Gastroesophageal sphincter (tissue), 4 donors: ENCODE measurements at regions not wholly inside any gene's neighbourhood (a gene's known extent, or its start where the extent isn't known, plus 50 kb on each side); places are given as distances from the start of the nearest gene placed in this dataset.

Experiments
- ATAC-seq: fragments of 150-250 bp; one replicate; pipeline ENCODE4 v1.9.1; 2016; ENCODE audit warnings: mild to moderate bottlenecking, moderate library complexity
- H3K27ac ChIP-seq, 4 donors: fragments of 200-600 bp; sonication (generic) in 3 of 4; 1 replicate in 3 of 4; 2 replicates in 1 of 4; pipeline ENCODE4 v1.5.1; 2016 to 2019
- H3K27me3 ChIP-seq: fragments of 200-600 bp; sonication (generic); one replicate; pipeline ENCODE4 v1.5.1; 2019
- H3K36me3 ChIP-seq, 2 donors: fragments of 200-600 bp; sonication (generic); one replicate each; pipeline ENCODE4 v1.5.1; 2019; ENCODE audit warnings: control low read depth in 1 of 2
- H3K4me1 ChIP-seq, 3 donors: fragments of 200-600 bp; sonication (generic); 1 replicate in 2 of 3; 2 replicates in 1 of 3; pipeline ENCODE4 v1.5.1; 2016 to 2019; ENCODE audit warnings: control low read depth in 2 of 3
- H3K4me3 ChIP-seq, 2 donors: fragments of 200-600 bp; sonication (generic); one replicate each; pipeline ENCODE4 v1.5.1; 2019; ENCODE audit warnings: mild to moderate bottlenecking in 1 of 2, moderate library complexity in 1 of 2
- H3K9me3 ChIP-seq, 3 donors: fragments of 200-600 bp; sonication (generic); one replicate each; pipeline ENCODE4 v1.5.1; 2017 to 2019; ENCODE audit warnings: control low read depth in 2 of 3
- EP300 ChIP-seq: sonication (generic); formaldehyde crosslinking; IDR thresholded peaks from one replicate; pipeline ENCODE4 v1.6.1; 2017; ENCODE audit warnings: antibody characterized with exemption, mild to moderate bottlenecking
- POLR2A ChIP-seq, 2 donors: fragments of 450-650 bp; IDR thresholded peaks; one replicate each; pipeline ENCODE4 v1.6.1; 2017; ENCODE audit warnings: antibody characterized with exemption in 2 of 2, mild to moderate bottlenecking in 2 of 2, moderate library complexity in 1 of 2
- POLR2AphosphoS5 ChIP-seq: sonication (generic); formaldehyde crosslinking; IDR thresholded peaks from one replicate; pipeline ENCODE4 v1.6.1; 2017; ENCODE audit warnings: antibody characterized with exemption
- WGBS, 2 donors: methylation state at CpG; one replicate each; pipeline ENCODE4 v1.1.5; 2018; ENCODE audit warnings: low coverage in 1 of 2; 5-methylcytosine and 5-hydroxymethylcytosine counted together
- TF ChIP-seq, protein P1 (sequence below), 4 experiments: fragments of 200-600 bp in 2 of 4; fragments of 450-650 bp in 2 of 4; sonication (generic) in 1 of 4; IDR thresholded peaks; one replicate each; pipeline ENCODE4 v1.5.1; 2017 to 2019; ENCODE audit warnings: antibody characterized with exemption in 4 of 4, mild to moderate bottlenecking in 2 of 4, moderate library complexity in 2 of 4

DNA sequence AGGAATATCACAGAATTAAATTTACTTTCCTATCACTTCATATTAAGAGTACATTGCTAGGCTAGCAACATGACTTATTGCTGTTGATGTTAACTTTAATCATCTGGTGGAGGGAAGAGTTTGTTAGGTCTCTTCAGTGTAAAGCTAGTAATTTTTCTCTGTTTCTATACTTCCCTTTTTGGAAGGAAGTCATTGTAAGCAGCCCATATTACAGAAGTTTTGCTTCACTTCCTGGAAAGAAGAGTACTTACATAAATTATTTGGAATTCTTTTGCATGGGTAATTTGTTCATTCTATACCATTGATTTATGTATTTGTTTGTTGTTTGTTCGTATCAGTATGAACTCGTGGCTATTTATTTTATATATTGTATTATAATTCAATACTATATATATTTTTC, 405.2 kb downstream of the RFPL4B start:
- TF ChIP-seq POLR2AphosphoS5 (no peak), POLR2A (IDR thresholded peaks at IDR 0.05) (no peak), EP300 (no peak)
- TF ChIP-seq, protein P1, sequence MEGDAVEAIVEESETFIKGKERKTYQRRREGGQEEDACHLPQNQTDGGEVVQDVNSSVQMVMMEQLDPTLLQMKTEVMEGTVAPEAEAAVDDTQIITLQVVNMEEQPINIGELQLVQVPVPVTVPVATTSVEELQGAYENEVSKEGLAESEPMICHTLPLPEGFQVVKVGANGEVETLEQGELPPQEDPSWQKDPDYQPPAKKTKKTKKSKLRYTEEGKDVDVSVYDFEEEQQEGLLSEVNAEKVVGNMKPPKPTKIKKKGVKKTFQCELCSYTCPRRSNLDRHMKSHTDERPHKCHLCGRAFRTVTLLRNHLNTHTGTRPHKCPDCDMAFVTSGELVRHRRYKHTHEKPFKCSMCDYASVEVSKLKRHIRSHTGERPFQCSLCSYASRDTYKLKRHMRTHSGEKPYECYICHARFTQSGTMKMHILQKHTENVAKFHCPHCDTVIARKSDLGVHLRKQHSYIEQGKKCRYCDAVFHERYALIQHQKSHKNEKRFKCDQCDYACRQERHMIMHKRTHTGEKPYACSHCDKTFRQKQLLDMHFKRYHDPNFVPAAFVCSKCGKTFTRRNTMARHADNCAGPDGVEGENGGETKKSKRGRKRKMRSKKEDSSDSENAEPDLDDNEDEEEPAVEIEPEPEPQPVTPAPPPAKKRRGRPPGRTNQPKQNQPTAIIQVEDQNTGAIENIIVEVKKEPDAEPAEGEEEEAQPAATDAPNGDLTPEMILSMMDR (IDR thresholded peaks at IDR 0.05), result no peak
- ATAC-seq, result no peak
- Histone ChIP-seq H3K36me3 (no peaks in the 10 kb centered on the region), H3K27ac (no peak overlapping the region), H3K9me3 (peaks cover 0 to 3% (median 0%) of the 10 kb centered on the region in 3 donors), H3K4me3 (no peak overlapping the region), H3K27me3 (no peaks in the 10 kb centered on the region), H3K4me1 (no peaks in the 10 kb centered on the region)
- 61 to 94% methylated on average over 2 of the region's 2 CpGs for WGBS, 2 donors

DNA sequence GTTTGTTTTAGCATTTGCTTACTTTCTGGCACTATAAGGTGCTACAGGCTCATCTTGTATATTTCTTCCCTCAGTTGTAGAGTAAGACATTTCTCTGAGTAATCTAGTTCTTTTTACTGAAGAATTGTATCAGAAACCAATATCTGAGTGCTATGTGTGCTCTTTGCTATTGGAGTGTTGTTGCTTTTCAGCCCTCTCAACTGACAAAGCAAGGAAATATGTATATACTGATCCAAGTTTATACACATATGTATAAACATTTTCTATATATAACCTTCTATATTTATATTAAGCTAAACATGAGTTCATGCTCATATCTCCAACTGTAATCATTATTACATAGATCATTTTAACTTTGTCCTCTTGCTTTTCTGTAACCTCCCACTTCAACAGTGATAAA, 405.7 kb downstream of the RFPL4B start:
- peaks cover 0 to 3% (median 0%) of the 10 kb centered on the region in 3 donors for H3K9me3 ChIP-seq
- H3K27ac ChIP-seq, result no peak overlapping the region
- no peaks in the 10 kb centered on the region for H3K4me1 ChIP-seq
- H3K36me3 ChIP-seq, result no peaks in the 10 kb centered on the region
- no peak for ATAC-seq
- H3K27me3 ChIP-seq, result no peaks in the 10 kb centered on the region
- H3K4me3 ChIP-seq, result no peak overlapping the region
- TF ChIP-seq EP300 (no peak), POLR2A (IDR thresholded peaks at IDR 0.05) (no peak), POLR2AphosphoS5 (no peak)
- TF ChIP-seq, protein P1 (IDR thresholded peaks at IDR 0.05), result no peak

DNA sequence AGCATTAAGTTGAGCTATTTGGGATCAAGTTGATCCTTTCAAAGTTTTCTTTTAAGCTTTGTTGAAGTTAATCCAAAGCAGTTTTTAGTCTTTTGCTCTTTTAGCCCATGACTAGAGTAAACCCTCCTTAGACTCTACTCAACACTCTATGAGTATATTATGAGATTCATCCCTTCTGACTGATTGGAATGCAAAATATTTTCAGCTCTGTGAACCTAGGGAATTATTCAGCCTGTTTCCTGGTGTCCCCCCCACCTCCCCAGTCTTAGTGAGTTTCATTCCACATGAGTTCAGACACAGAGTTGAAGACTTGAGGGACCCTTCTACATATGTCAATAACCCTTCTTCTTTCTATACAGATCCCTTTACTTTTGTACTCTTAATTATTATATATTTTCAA, 413.7 kb downstream of the RFPL4B start:
- ATAC-seq, result no peak
- Histone ChIP-seq H3K4me1 (no peaks in the 10 kb centered on the region), H3K4me3 (no peak overlapping the region), H3K27ac (no peak overlapping the region), H3K27me3 (no peaks in the 10 kb centered on the region), H3K9me3 (peaks cover 0 to 3% (median 0%) of the 10 kb centered on the region in 3 donors), H3K36me3 (no peaks in the 10 kb centered on the region)
- TF ChIP-seq EP300, result no peak

DNA sequence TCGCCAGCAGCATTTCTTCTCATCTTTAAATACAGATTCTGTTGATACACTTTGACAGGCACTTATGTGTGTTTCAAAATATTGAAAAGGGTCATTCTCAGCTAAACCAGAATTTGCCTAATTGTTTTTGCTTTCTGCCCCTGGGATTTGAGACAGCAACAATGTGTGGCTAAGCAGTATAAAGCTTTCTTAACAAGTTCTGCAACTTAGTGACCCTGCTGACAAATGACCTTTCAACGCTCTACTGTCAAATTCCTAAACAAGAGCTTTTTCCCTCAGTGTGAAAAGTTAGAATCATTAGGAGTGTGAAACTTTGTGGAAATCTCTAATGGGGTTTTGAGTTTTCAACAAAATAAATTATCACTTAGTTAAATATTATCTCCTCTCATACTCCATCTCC, 414.6 kb downstream of the RFPL4B start:
- H3K4me3 ChIP-seq, result no peak overlapping the region
- no peaks in the 10 kb centered on the region for H3K36me3 ChIP-seq
- no peak for ATAC-seq
- H3K27me3 ChIP-seq, result no peaks in the 10 kb centered on the region
- 66 to 83% methylated on average over 2 of the region's 2 CpGs for WGBS, 2 donors
- H3K9me3 ChIP-seq, result no peaks in the 10 kb centered on the region
- TF ChIP-seq POLR2AphosphoS5 (no peak), POLR2A (IDR thresholded peaks at IDR 0.05) (no peak), EP300 (no peak)
- TF ChIP-seq, protein P1 (IDR thresholded peaks at IDR 0.05), result no peak
- no peak overlapping the region for H3K27ac ChIP-seq
- H3K4me1 ChIP-seq, result no peaks in the 10 kb centered on the region

DNA sequence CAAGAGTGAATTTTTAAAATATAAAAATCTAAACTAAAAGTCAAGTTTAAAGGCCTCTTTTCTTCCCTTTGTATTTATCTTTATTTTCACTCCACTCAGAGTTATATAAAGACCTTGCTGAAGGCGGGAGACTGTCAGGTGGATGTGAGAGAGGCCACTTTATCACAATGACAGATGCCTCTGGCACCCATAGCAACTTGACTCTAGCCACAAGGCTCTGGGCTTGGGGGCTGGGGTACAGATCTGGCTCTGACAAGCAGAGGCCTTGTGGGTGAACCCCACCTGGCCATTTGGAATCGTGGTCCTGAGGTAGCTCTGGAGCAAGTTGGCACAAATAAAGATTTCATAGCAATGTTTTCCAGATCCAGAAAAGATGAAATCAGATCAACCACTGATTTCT, 417.2 kb downstream of the RFPL4B start:
- Histone ChIP-seq H3K4me1 (no peaks in the 10 kb centered on the region), H3K27ac (no peak overlapping the region), H3K4me3 (no peak overlapping the region), H3K9me3 (peaks cover 0 to 13% (median 0%) of the 10 kb centered on the region in 3 donors), H3K36me3 (no peaks in the 10 kb centered on the region), H3K27me3 (no peaks in the 10 kb centered on the region)
- ATAC-seq, result no peak
- WGBS, 2 donors, result 93% methylated on average over 2 of the region's 2 CpGs; no CpG with 5 or more reads in 1 of the 2 donors
- TF ChIP-seq POLR2A (IDR thresholded peaks at IDR 0.05) (no peak), POLR2AphosphoS5 (no peak), EP300 (no peak)
- TF ChIP-seq, protein P1 (IDR thresholded peaks at IDR 0.05), result no peak

DNA sequence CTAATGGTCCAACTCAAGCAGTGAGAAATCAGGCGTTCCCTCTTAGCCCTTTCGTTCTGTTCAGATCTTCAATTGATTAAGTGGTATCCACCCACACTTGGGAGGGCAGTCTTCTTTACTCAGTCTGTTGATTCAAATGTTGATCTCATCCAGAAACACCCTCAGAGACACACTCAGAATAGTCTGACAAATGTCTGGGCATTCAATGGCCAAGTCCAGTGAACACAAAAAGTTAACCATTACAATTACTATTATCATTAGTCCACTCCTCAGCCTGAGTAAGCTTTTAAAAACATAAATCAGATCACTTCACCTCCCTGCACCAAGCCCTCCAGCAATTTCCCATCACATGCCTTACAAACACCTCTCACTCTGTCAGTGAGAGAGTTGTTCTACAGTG, 423.2 kb downstream of the RFPL4B start:
- TF ChIP-seq, protein P1 (IDR thresholded peaks at IDR 0.05), result no peak
- TF ChIP-seq POLR2AphosphoS5 (no peak), POLR2A (IDR thresholded peaks at IDR 0.05) (no peak), EP300 (no peak)
- no peaks in the 10 kb centered on the region for H3K36me3 ChIP-seq
- peaks cover 0 to 13% (median 0%) of the 10 kb centered on the region in 3 donors for H3K9me3 ChIP-seq
- no peak for ATAC-seq
- H3K4me3 ChIP-seq, result no peak overlapping the region
- WGBS, 2 donors, result 45 to 67% methylated on average over 2 of the region's 2 CpGs
- H3K4me1 ChIP-seq, result no peaks in the 10 kb centered on the region
- H3K27ac ChIP-seq, result no peak overlapping the region
- H3K27me3 ChIP-seq, result no peaks in the 10 kb centered on the region
